ENCODE measurements at regions not wholly inside any gene's neighbourhood (a gene's known extent, or its start where the extent isn't known, plus 50 kb on each side); places are given as distances from the start of the nearest gene placed in this dataset.
A peak's percentile ranks its signal among the peaks of the same experiment; 100 is the strongest.

DNA sequence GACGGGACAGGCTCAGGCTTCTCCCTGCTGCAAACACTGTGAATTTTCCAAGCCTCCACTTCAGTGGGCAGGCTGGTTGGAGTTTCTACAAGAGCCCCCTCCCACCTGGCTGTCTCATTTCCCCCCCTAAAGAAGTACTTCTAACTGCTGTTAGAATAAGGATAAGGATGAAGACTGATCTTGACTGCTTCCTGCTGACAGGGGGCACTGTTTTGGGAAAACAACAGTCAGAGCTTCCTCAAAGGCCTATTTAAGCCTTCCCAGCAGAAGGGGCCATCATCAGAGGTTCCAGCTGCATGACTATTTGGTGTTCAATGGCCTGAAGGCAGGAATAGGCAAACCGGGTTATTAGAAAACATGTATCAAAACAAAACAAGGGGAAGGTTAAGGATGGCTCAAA is 1162.8 kb downstream of the DSC3 start:
- Histone ChIP-seq H3K27me3 (ENCODE audit: insufficient read depth, low read length, poor library complexity, severe bottlenecking) (no peaks in the 10 kb centered on the region), H3F3A (ENCODE audit: low read depth) (no peaks in the 10 kb centered on the region), H2AFZ (ENCODE audit: low read length) (no peak overlapping the region)

DNA sequence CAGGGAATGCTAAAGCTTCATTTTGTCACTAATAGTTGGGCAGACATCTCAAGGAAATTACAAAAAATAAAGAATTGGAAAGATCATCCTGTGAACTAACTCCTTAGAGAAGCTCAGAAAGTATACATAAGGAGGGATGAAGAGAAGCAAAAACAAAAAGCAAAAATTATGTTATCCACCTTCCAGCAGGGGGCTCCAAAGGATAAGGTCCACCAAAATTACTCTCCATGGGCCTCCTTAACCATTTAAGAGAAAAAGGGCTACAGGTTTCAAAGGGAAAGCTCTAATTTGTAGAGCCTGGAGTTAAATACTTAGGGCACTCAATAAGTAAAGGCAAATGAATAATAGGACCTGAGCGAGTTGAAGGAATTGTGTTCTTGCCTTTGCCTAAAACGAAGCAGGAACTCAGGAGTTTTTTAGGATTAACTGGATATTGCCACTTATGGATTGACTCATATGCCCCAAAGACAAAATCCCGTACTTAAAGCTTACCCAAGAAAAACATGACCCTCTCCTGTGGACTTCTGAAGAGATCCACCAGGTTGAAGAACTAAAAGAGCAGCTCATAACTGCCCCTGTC is 1167.9 kb downstream of the DSC3 start:
- no peaks in the 10 kb centered on the region for H3K27me3 ChIP-seq (ENCODE audit: insufficient read depth, low read length, poor library complexity, severe bottlenecking)
- H3K36me3 ChIP-seq (ENCODE audit: insufficient read depth, low read length), result no peaks in the 10 kb centered on the region
- H2AFZ ChIP-seq (ENCODE audit: low read length), result no peak overlapping the region
- TF ChIP-seq EZH2phosphoT487 (IDR thresholded peaks at IDR 0.05; ENCODE audit: borderline replicate concordance), result no peak
- TF ChIP-seq, protein P1, sequence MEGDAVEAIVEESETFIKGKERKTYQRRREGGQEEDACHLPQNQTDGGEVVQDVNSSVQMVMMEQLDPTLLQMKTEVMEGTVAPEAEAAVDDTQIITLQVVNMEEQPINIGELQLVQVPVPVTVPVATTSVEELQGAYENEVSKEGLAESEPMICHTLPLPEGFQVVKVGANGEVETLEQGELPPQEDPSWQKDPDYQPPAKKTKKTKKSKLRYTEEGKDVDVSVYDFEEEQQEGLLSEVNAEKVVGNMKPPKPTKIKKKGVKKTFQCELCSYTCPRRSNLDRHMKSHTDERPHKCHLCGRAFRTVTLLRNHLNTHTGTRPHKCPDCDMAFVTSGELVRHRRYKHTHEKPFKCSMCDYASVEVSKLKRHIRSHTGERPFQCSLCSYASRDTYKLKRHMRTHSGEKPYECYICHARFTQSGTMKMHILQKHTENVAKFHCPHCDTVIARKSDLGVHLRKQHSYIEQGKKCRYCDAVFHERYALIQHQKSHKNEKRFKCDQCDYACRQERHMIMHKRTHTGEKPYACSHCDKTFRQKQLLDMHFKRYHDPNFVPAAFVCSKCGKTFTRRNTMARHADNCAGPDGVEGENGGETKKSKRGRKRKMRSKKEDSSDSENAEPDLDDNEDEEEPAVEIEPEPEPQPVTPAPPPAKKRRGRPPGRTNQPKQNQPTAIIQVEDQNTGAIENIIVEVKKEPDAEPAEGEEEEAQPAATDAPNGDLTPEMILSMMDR (conservative IDR thresholded peaks at IDR 0.05; ENCODE audit: low read length), result peak; percentile 75
- no peak overlapping the region for H3K9ac ChIP-seq (ENCODE audit: low read depth, low read length, poor library complexity, severe bottlenecking)
- H3K4me1 ChIP-seq (ENCODE audit: insufficient read depth, low read length, poor library complexity, severe bottlenecking), result no peaks in the 10 kb centered on the region
- no peaks in the 10 kb centered on the region for H3K79me2 ChIP-seq (ENCODE audit: insufficient read depth, low read length)
- H3K9me2 ChIP-seq (replicated peaks; ENCODE audit: low read depth, low read length), result no peaks in the 10 kb centered on the region
- no peak overlapping the region for H3K4me3 ChIP-seq (ENCODE audit: low read length, poor library complexity, severe bottlenecking)
- H3K4me2 ChIP-seq (ENCODE audit: low read depth, low read length, poor library complexity, severe bottlenecking), result no peak overlapping the region
- no peaks in the 10 kb centered on the region for H3F3A ChIP-seq (ENCODE audit: low read depth)
- H3K9me3 ChIP-seq (ENCODE audit: insufficient read depth, low read depth, low read length), result no peaks in the 10 kb centered on the region
- no peaks in the 10 kb centered on the region for H4K20me1 ChIP-seq (ENCODE audit: insufficient read depth, low read length, poor library complexity, severe bottlenecking)

More for the DNA sequence above, 1162.8 kb downstream of the DSC3 start:
- Histone ChIP-seq H3K9ac (ENCODE audit: low read depth, low read length, poor library complexity, severe bottlenecking) (no peak overlapping the region), H3K36me3 (ENCODE audit: insufficient read depth, low read length) (no peaks in the 10 kb centered on the region), H3K4me2 (ENCODE audit: low read depth, low read length, poor library complexity, severe bottlenecking) (no peak overlapping the region), H3K4me3 (ENCODE audit: low read length, poor library complexity, severe bottlenecking) (no peak overlapping the region), H3K79me2 (ENCODE audit: insufficient read depth, low read length) (no peaks in the 10 kb centered on the region), H4K20me1 (ENCODE audit: insufficient read depth, low read length, poor library complexity, severe bottlenecking) (no peaks in the 10 kb centered on the region), H3K9me2 (replicated peaks; ENCODE audit: low read depth, low read length) (no peaks in the 10 kb centered on the region), H3K9me3 (ENCODE audit: insufficient read depth, low read depth, low read length) (no peaks in the 10 kb centered on the region), H3K4me1 (ENCODE audit: insufficient read depth, low read length, poor library complexity, severe bottlenecking) (peaks cover 11% of the 10 kb centered on the region)
- TF ChIP-seq EZH2phosphoT487 (IDR thresholded peaks at IDR 0.05; ENCODE audit: borderline replicate concordance), result no peak
- TF ChIP-seq, protein P1 (conservative IDR thresholded peaks at IDR 0.05; ENCODE audit: low read length), result peak; percentile 27

DNA sequence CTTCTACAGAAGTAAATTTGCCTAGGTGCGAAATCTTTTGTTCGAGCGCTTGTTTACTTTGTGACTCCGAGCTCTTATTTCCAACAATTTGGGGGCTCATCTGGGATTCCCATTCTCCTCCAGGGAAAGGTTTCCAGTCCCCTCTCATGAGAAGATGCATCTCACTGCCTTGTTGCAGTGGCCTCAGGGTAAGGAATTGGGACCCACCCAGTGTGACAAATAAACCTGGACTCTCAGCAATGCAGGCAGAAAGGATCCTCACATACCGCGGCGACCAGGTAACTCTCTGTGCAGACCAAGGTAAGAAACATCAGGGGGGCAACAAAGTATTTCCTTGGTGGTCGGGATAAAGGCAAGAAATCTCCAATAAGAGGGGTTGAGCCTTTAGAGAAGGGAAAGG is 1169.3 kb downstream of the DSC3 start:
- Histone ChIP-seq H3K36me3 (ENCODE audit: insufficient read depth, low read length) (no peaks in the 10 kb centered on the region), H2AFZ (ENCODE audit: low read length) (no peak overlapping the region), H4K20me1 (ENCODE audit: insufficient read depth, low read length, poor library complexity, severe bottlenecking) (no peaks in the 10 kb centered on the region), H3K4me1 (ENCODE audit: insufficient read depth, low read length, poor library complexity, severe bottlenecking) (no peaks in the 10 kb centered on the region), H3K9me3 (ENCODE audit: insufficient read depth, low read depth, low read length) (no peaks in the 10 kb centered on the region), H3K9ac (ENCODE audit: low read depth, low read length, poor library complexity, severe bottlenecking) (no peak overlapping the region), H3K79me2 (ENCODE audit: insufficient read depth, low read length) (no peaks in the 10 kb centered on the region), H3K4me2 (ENCODE audit: low read depth, low read length, poor library complexity, severe bottlenecking) (no peak overlapping the region), H3K27me3 (ENCODE audit: insufficient read depth, low read length, poor library complexity, severe bottlenecking) (no peaks in the 10 kb centered on the region), H3F3A (ENCODE audit: low read depth) (no peaks in the 10 kb centered on the region), H3K4me3 (ENCODE audit: low read length, poor library complexity, severe bottlenecking) (no peak overlapping the region), H3K9me2 (replicated peaks; ENCODE audit: low read depth, low read length) (no peaks in the 10 kb centered on the region)
- TF ChIP-seq, protein P1 (conservative IDR thresholded peaks at IDR 0.05; ENCODE audit: low read length), result no peak
- no peak for TF ChIP-seq EZH2phosphoT487 (IDR thresholded peaks at IDR 0.05; ENCODE audit: borderline replicate concordance)
